ENCODE measurements at regions not wholly inside any gene's neighbourhood (a gene's known extent, or its start where the extent isn't known, plus 50 kb on each side); places are given as distances from the start of the nearest gene placed in this dataset.
"Not testable (repeated sequence)": the region's sequence is repeated elsewhere in the genome, so short reads cannot be mapped to it uniquely, and the experiment has no call there.

DNA sequence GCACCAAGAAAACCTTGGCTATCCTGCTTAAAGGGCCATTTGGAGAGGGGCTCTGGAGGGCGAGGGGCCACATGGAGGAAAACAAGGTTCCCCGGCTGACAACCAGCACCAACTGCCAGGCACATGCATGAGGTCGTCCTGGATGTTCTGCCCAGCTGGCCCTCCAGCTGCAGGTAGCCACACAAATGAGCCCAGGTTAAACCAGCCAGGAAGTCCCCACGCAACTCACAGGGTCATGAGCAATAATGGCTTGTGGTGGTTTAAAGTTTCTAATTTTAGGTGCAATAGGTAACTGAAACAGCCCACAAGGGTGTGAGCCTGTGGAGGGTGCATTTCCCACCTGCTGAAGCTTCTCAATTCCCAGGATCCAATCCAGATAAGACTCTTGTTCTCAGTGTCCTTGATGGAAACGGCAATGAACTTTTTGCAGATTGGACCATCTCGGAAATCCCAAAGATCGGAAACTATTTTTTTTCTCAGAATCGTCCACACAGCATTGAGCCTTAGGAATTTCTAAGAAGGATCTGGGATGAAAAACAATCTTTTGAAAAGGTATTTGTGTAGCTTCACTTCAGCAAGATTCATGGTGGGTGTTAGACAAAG is 123.2 kb downstream of the UNC93B1 start:
- intact Hi-C loops (cut with DNase I); DNase-seq (ENCODE audit: low spot score): not testable (repeated sequence)

DNA sequence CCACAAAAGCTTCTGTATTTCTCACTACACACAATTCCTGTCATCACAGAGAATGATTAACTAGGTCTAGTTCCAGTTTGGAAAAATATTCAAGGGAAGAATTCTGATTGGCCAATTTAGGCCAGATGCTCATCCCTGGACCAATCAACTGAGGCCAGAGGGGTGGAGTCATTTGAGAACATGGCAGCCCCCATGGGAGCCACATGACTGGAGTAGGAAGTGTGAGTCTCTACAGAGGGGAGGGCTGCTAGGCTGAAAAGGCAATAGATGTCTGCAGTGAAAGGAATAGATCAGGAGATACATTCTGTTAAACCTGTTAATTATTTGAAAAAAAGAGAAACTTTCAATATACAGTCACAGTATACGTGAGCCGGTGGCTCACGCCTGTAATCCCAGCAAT is 125.2 kb downstream of the UNC93B1 start:
- intact Hi-C loops (cut with DNase I): not testable (repeated sequence)

DNA sequence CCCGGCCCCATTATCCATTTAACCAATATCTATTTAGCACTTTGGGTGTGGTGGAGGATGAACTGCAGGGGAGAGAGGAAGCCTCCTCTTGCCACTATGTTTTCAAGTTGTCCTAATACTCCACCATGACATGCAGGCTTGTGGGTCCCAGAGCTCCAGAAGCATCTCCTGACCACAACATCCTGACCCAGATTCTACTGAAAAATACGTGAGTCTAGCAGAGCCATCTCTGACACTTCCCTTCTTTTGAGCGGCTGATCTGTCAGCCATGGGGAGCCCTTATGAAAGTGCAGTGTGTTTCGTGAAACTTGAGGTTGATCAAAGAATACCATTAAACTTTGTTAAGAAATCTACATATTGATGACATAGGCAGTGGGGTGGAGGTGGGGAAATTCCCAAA is 126.6 kb downstream of the UNC93B1 start:
- intact Hi-C loops (cut with DNase I); DNase-seq (ENCODE audit: low spot score): not testable (repeated sequence)

More for the DNA sequence above, 125.2 kb downstream of the UNC93B1 start:
- DNase-seq (ENCODE audit: low spot score): not testable (repeated sequence)

DNA sequence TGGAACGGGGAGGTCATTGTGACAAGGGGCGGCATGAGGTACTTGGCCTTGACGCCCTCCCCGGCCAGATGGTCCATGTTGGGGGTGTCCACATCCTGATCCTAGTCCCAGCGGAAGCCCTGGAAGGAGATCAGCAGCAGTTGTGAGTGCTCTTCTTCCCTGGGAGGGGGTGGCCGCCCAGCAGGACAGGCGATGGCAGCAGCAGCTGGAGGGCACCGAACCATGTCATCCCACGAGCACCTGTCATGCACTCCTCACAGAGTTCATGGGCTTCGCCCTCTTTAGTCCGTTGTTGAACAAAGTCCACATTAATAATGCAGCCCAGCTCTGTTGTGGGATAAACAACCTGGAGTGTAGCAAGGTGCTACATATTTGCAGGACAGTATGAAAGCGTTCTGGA is 130.7 kb downstream of the UNC93B1 start:
- intact Hi-C loops (cut with DNase I); DNase-seq (ENCODE audit: low spot score): not testable (repeated sequence)

GRCh38 chr11:67871168-67871567 is 132.7 kb downstream of the UNC93B1 start:
- intact Hi-C loops (cut with DNase I); DNase-seq (ENCODE audit: low spot score): not testable (repeated sequence)

DNA sequence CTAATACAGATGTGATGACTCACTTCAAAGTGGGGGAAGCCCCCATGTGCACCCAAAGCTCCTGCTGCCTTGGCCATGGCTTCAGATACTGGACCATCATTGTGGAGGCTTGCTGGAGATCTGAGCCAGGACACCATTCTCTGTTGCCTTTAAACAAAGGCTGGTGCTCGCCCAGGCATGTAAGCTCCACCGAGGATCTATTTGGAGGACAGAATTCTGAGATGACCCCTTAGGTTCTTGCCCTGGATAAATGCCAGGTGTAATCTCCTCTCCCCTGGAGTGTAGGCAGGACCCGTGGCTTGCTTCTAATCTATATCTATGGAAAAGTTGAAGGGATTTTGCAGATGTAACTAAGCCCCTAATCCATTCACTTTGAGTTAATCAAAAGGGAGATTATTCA is 141.0 kb downstream of the UNC93B1 start:
- DNase-seq (ENCODE audit: low spot score); intact Hi-C loops (cut with DNase I): not testable (repeated sequence)

- intact Hi-C loops (cut with DNase I); DNase-seq (ENCODE audit: low spot score): not testable (repeated sequence)
Observed at GRCh38 chr11:67859513-67860161, 144.3 kb downstream of the UNC93B1 start.

DNA sequence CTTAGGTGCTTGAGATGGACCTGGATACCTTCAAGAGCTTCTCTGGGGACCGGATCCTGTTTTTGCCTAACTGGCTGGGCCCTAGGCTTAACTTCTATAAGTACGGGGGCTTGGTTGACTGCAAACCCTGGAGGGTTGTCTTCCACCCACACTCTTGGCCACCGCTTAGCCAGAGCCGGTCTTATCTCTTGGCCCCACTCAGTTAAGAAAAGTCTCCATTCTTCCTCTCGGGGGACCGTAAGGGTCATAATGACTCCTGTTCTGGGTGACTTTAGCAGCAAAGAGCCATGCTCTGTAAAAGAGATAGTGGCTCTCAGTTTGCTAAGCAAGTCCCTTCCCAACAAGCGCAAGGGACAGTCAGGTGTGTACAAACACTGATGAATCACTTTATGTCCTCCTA is 153.2 kb downstream of the UNC93B1 start:
- intact Hi-C loops (cut with DNase I): not testable (repeated sequence)

DNA sequence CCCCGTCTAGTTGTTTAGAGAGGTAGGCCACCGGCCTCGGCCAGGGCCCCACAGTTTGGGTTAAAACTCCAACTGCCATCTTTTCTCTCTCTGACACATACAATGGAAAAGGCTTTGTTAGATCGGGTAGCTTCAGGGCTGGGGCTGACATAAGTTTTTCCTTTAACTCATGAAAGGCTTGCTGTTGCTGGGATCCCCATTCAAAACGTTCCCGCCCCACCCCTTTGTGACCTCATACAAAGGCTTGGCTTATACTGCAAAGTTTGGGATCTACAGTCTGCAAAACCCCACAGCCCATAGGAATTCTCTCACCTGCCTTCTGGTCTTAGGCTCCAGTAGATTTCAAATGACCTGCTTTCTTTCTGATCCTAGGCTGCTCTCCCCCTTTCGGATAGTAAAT is 154.1 kb downstream of the UNC93B1 start:
- intact Hi-C loops (cut with DNase I); DNase-seq (ENCODE audit: low spot score): not testable (repeated sequence)

More for the DNA sequence above, 153.2 kb downstream of the UNC93B1 start:
- not testable (repeated sequence) for DNase-seq (ENCODE audit: low spot score)

DNA sequence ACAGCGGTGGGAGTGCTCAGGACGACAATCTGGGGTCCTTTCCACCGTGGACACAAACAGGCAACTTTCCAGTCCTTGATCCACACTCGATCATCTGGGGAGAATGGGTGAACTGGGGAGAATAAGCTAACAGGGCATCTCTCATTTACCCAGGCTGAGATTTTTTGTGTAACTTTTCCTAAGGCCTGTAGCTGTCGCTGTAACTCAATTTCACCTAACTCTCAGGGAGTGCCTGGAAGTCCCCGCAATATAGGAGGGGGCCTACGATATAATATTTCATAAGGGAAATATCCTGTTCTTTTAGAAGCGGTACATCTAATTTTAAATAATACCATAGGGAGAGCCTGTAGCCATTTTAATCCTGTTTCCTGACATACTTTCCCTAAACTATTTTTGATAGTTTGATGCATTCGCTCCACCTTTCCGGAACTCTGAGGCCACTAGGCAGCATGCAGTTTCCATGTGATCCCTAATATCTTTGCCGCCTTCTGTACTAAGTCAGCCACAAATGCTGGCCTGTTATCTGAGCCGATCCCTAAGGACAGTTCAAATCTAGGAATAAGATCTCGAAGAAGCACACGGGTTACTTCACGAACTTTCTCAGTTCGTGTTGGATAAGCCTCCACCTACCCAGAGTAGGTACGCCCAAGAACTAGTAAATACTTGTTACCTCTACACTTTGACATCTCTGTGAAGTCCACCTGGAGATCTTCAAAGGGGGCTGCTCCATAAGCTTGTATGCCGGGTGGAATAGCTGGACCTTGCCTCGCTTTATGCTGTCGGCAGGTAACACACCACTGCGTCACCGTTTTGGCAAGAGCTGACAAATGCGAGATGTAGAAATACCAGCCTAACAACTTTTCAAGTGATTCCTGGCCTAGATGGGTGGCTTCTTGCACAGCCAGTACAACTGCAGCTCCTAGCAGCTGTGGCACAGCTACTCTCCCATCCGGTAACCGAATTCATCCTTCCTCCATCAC is 155.7 kb downstream of the UNC93B1 start:
- intact Hi-C loops (cut with DNase I); DNase-seq (ENCODE audit: low spot score): not testable (repeated sequence)

- intact Hi-C loops (cut with DNase I): not testable (repeated sequence)
Observed at GRCh38 chr11:67846303-67846702, 157.6 kb downstream of the UNC93B1 start.

DNA sequence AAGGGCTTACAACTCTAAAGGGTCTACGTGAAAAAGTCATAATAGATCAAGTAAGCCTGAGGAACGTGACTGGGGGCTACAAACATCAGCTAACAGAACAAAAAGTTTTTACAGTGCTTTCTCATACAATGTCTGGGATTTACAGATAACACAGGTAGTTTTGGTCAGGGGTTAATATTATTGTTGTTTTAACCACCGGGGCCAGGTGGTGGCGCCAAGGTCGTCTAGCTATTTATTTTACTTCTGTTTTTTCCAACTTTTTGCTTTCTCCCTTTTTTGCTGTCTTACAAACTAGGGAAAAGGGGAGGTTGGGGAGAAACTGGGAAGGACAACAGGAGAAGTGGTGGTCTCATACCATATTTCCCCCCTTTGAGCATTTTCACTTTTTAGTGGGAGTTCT is 158.6 kb downstream of the UNC93B1 start:
- DNase-seq (ENCODE audit: low spot score); intact Hi-C loops (cut with DNase I): not testable (repeated sequence)

More at GRCh38 chr11:67846303-67846702, 157.6 kb downstream of the UNC93B1 start:
- not testable (repeated sequence) for DNase-seq (ENCODE audit: low spot score)

DNA sequence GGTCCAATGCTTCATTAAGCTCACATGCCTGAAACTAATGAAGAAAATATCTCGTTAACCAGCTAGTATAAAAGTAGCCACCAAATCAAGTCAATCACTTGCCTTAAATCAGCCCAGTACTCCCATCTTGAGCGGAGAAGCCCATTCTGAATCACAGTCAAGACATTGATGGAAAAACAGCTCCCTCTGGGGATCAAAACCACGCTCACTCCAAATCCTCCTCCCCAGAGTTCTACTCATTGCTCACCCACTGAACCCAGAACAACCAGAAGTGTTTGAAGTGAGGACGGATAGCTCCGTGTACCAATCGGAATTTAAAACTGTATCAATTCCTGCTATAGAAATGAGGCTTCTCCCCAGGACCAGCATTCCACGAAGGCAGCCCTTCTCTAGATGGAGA is 163.3 kb downstream of the UNC93B1 start:
- intact Hi-C loops (cut with DNase I); DNase-seq (ENCODE audit: low spot score): not testable (repeated sequence)

GRCh38 chr11:67830152-67830551 is 155.7 kb upstream of the ALDH3B2 start:
- DNase-seq (ENCODE audit: low spot score); intact Hi-C loops (cut with DNase I): not testable (repeated sequence)

- DNase-seq (ENCODE audit: low spot score); intact Hi-C loops (cut with DNase I): not testable (repeated sequence)
Observed at GRCh38 chr11:67826951-67827296, 152.5 kb upstream of the ALDH3B2 start.

- intact Hi-C loops (cut with DNase I): not testable (repeated sequence)
- DNase-seq (ENCODE audit: low spot score): peak; percentile 84
Observed at GRCh38 chr11:67826028-67826950, 151.9 kb upstream of the ALDH3B2 start.

GRCh38 chr11:67824861-67825260 is 150.4 kb upstream of the ALDH3B2 start:
- DNase-seq (ENCODE audit: low spot score); intact Hi-C loops (cut with DNase I): not testable (repeated sequence)

DNA sequence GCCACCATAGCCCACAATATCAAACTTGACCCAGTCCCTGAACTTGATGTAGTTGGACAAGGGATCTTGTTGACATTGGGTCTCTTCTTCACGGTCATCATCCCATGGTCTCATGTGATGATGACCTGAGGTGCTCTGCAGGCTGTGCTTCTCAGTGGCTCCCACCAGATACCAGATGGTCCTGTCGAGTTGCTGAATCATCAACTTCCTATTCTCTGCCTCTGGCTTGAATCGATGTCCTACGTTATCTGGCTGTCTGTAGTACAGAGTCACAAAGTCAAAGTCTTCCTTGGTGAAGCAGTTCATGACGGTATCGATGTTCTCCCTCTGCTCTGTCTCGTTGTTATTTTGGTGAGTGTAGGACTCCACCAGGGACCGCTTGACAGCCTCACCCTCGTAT is 145.7 kb upstream of the ALDH3B2 start:
- intact Hi-C loops (cut with DNase I): no loop called here
- no peak for DNase-seq (ENCODE audit: low spot score)

DNA sequence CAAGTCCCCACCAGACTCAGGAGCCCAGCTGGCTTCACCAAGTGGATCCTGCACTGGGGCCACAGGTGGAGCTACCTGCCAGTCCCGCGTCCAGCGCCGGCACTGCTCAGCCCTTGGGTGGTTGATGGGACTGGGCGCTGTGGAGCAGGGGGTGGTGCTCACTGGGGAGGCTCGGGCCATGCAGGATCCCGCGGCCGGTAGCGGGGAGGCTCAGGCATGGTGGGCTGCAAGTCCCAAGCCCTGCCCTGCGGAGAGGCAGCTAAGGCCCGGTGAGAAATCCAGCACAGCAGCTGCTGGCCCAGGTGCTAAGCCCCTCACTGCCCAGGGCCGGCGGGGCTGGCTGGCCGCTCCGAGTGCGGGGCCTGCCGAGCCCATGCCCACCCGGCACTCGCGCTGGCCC is 143.1 kb upstream of the ALDH3B2 start:
- DNase-seq (ENCODE audit: low spot score); intact Hi-C loops (cut with DNase I): not testable (repeated sequence)

Data from posterior vena cava (tissue), 2 donors.